HFF-Myc (cell line): ENCODE measurements at regions not wholly inside any gene's neighbourhood (a gene's known extent, or its start where the extent isn't known, plus 50 kb on each side); places are given as distances from the start of the nearest gene placed in this dataset.

Source experiments
- DNase-seq: peaks from one replicate; pipeline ENCODE4 v3.0.0-alpha.2; 2011; ENCODE audit warnings: low read depth; ENCODE audit errors: extremely low read depth
- H3K4me3 ChIP-seq: replicated peaks from 2 replicates; pipeline ENCODE4 v1.5.1; 2011; ENCODE audit warnings: low read depth, mild to moderate bottlenecking, control low read depth, low read length
- TF ChIP-seq, protein P1 (sequence below): IDR thresholded peaks from 2 replicates; pipeline ENCODE4 v1.5.1; 2012; ENCODE audit warnings: mild to moderate bottlenecking, low read depth, low read length, control low read depth; ENCODE audit errors: missing control alignments

DNA sequence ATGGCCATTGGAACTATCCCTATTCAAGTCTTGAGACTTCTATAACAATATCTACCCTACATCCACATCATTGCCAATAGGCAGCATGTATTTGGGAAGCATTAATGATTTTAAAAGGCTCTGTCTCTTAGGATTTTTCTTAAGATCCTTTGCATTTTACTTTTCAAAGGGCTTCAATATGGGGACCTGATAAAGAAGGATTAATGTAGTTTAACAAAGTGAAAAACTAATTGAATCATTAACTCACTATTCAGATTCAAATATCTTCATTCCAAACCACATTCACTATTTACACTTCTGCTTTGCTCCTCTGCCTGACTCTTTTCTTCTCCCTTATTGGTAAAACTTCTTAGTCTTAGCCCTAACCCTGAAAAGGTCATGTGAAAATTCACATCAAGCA lies 333.0 kb downstream of the EPHA7 start:
- no peak for DNase-seq
- TF ChIP-seq, protein P1, sequence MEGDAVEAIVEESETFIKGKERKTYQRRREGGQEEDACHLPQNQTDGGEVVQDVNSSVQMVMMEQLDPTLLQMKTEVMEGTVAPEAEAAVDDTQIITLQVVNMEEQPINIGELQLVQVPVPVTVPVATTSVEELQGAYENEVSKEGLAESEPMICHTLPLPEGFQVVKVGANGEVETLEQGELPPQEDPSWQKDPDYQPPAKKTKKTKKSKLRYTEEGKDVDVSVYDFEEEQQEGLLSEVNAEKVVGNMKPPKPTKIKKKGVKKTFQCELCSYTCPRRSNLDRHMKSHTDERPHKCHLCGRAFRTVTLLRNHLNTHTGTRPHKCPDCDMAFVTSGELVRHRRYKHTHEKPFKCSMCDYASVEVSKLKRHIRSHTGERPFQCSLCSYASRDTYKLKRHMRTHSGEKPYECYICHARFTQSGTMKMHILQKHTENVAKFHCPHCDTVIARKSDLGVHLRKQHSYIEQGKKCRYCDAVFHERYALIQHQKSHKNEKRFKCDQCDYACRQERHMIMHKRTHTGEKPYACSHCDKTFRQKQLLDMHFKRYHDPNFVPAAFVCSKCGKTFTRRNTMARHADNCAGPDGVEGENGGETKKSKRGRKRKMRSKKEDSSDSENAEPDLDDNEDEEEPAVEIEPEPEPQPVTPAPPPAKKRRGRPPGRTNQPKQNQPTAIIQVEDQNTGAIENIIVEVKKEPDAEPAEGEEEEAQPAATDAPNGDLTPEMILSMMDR, result no peak
- no peak overlapping the region for H3K4me3 ChIP-seq

DNA sequence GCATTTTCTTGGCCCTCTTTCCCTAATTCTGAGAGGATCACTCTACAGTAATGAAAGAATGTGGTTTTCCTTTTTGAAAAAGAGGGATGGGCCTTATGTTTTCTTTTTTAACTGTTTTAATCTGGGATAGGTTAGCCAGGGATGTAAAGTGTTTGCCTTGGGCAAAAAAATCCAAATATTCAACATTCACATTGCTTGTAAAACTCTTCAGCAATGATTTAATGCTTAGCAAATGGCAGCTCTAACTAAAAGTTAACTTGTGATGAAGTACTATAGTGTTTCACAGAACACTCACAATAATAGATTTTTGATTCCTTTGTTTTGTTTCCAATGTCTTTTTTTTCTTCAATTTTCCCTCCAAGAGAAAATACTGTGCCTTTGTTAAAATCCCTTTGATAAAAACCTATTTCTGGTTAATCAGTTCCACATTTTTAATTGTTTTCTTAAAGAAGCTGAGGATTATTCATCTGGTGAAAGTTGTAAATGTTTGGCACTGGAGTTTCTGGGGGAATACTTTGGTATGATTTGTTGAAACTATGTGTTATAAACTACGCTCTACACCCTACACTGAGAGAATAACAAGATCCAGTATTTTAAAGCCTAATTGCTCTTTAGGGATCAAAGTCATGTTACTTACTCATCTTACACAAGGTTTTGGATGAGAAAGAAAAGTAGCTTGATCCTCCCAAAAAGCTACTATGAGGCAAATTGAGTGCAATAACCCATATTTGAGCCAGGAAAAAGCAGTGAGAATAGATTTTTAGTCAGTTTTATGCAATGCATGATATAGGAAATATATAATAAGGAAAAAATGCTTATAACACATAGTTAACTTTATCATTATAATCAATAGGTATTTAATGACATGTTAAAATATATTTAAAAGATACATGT lies 335.8 kb downstream of the EPHA7 start:
- no peak overlapping the region for H3K4me3 ChIP-seq
- no peak for DNase-seq

DNA sequence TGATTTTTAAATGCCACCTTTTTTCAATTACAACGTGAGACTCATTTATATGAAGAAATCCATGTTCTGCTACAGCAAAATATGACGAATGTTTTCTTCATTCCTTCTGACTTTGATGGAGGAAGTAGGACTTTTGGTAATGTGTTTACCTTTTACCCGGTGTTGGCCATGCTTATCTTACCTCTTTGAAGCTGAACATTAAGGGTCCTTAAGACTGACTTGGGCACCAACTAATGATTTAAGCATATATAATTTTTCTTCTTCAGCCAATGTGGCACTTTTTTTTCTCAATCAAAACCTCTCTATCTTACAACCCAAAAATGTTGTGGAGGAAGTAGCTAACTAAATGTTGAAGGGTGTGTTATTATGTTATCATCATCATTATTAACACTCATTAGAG lies 337.5 kb downstream of the EPHA7 start:
- TF ChIP-seq, protein P1, result no peak
- DNase-seq, result no peak
- H3K4me3 ChIP-seq, result no peak overlapping the region

More for the DNA sequence above, 335.8 kb downstream of the EPHA7 start:
- TF ChIP-seq, protein P1, result no peak

DNA sequence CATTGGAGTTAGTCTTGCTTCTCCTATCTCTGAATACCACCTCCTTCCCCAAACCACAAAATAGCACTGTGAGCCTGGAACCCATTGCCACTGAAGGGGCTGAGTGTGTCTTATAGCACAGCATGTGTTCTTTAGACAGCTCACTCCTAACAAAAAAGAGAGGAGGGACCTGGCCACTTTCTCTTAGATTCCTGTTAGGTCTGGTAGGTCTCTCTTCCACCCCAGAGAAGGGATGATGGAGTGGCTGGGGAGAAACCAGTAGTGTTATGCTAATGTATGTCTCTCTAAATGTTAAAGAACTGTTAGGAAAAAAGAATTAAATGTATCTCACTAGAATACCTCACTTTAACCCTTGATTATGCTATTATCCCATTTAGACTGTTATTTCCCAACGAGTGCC lies 340.3 kb downstream of the EPHA7 start:
- TF ChIP-seq, protein P1, result no peak
- no peak overlapping the region for H3K4me3 ChIP-seq
- DNase-seq, result no peak

DNA sequence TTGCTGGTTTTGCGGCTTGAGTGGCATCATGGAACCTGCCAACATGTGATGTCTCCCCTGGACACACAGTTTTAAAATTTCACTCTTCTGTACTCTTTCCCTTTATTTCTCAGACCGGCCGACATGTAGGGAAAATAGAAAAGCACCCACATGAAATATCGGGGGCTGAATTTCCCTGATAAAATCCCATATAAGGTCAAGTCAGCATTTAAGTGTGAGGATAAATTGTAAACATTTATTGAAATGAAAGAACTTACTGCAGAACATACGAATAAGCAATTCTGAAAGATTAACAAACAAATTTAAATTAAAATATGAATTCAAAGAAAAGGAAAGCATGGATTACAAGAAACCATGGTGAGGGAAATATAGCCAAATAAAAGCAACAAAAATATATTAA lies 345.5 kb downstream of the EPHA7 start:
- TF ChIP-seq, protein P1, result no peak
- DNase-seq, result no peak
- no peak overlapping the region for H3K4me3 ChIP-seq

DNA sequence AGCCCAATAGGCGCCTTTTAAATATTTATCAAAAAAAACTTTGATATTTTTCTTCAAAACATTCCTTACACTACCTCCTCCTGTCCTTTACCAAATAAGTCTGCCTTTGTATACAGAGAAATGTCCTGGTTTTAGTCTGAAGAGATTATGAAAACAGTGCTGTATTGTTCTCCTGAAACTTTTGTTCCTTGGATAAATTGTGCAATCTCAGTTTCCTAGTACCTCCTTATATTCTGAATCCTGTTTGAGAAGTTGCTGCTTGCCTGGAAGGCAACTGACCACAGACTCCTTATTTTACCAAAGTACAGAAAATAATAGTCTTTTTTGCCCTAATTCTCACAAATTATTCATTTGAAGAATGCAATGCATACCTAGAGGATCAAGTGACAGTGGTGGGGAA lies 349.5 kb downstream of the EPHA7 start:
- H3K4me3 ChIP-seq, result no peak overlapping the region
- TF ChIP-seq, protein P1, result no peak
- no peak for DNase-seq
